GM12892 (cell line): ENCODE measurements at regions not wholly inside any gene's neighbourhood (a gene's known extent, or its start where the extent isn't known, plus 50 kb on each side); places are given as distances from the start of the nearest gene placed in this dataset.
"Not testable (repeated sequence)": the region's sequence is repeated elsewhere in the genome, so short reads cannot be mapped to it uniquely, and the experiment has no call there.

ENCODE experiments used
- DNase-seq: peaks from one replicate; pipeline ENCODE4 v3.0.0; 2011; ENCODE audit not compliant: insufficient read length
- FAIRE-seq: peaks from 2 replicates; lab custom pipeline; 2011; peaks lifted over from hg19 to GRCh38; lab: Jason Lieb, UNC
- POLR2A ChIP-seq: IDR thresholded peaks from 2 replicates; pipeline ENCODE4 v1.6.1; 2011; ENCODE audit warnings: low read depth, low read length, control low read depth
- POLR2AphosphoS5 ChIP-seq: IDR thresholded peaks from 2 replicates; pipeline ENCODE4 v1.6.1; 2011; ENCODE audit warnings: low read depth, low read length, control low read depth
- TAF1 ChIP-seq: IDR thresholded peaks from 2 replicates; pipeline ENCODE4 v1.6.1; 2011; ENCODE audit warnings: low read depth, mild to moderate bottlenecking, control low read depth, low read length, borderline replicate concordance

DNA sequence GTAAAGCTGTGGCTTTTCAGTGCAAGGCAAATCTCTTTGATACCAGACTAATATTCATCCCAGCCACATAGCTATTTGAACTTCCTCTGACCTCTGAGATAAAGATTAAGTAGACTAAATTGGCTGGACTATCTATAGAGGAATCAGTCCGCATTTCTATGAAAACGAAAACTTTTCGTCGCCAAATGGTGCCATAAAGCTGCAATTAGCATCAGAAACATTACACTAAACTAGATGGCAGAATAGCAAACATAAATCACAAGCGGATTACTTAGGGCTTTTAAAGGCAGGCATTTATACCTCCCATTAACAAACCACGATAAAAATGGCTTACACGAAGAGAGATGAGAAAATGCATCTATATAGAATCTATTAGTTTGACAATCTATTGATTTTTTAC is 1009.7 kb upstream of the CDH6 start:
- no peak for TF ChIP-seq TAF1
- TF ChIP-seq POLR2AphosphoS5, result no peak
- no peak for TF ChIP-seq POLR2A
- DNase-seq (no peak), FAIRE-seq (no peak)

DNA sequence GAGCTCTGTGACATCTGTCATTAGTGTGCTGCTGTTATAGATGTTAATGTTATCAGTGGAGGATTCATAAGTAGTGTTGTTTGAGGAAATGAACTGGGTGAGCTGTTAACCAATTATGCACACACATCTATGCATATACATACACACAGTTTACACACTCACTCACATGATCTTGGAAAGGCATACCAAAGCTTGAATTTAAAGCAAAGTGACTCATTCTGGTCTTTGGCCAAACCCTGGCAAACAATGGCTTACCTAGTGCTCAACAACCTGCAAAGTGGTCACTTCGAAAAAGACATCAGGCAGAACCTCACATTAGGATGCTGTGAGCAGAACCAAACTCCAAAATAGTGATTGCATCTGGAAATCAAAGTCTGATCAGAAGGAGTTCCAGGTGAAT is 1037.3 kb upstream of the CDH6 start:
- FAIRE-seq (no peak), DNase-seq (no peak)
- TF ChIP-seq POLR2A (no peak), TAF1 (no peak), POLR2AphosphoS5 (no peak)

DNA sequence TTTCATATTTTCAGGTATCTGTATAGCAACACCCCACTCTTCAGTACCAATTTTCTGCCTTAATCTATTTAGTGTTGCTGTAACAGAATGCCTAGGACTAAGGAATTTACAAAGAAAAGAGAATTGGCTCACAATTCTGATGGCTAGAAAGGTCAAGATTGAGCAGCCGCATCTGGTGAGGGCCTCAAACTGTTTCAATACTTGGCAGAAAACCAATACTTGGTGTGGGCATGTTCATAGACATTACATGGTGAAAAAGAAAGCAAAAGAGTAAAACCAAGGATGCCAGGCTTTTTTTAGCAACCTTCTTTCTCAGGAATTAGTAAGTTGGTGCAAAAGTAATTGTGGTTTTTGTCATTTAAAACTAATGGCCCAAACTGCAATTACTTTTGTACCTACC is 1041.1 kb upstream of the CDH6 start:
- no peak for FAIRE-seq
- TF ChIP-seq TAF1, result no peak
- TF ChIP-seq POLR2AphosphoS5, result no peak
- TF ChIP-seq POLR2A, result no peak
- DNase-seq, result no peak

DNA sequence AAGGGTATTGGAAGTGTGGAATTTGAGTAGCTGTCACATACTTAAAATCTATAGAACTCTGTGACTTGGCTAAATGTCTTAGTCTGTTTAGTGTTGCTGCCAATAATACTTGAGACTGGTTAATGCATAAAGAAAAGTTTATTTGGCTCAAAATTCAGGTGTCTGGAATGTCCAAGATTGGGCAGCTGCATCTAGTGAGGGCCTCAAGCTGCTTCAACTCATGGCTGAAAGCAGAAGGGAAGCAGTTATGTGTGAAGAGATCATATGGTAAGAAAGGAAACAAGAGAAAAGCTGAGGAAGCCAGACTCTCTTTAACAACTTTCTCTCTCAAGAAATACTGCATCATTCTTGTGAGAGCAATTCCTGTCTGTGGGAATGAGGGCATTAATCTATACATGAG is 1043.3 kb upstream of the CDH6 start:
- TF ChIP-seq POLR2A (no peak), TAF1 (no peak), POLR2AphosphoS5 (no peak)
- FAIRE-seq (no peak), DNase-seq (no peak)

- TF ChIP-seq POLR2A (no peak), POLR2AphosphoS5 (no peak)
- no peak for FAIRE-seq
- DNase-seq, result no peak
These were observed 1044.0 kb upstream of the CDH6 start for GRCh38 chr5:30149526-30149925.

GRCh38 chr5:30147976-30148375 is 1045.5 kb upstream of the CDH6 start:
- FAIRE-seq (no peak), DNase-seq (no peak)
- TF ChIP-seq POLR2AphosphoS5 (no peak), TAF1 (no peak), POLR2A (no peak)

DNA sequence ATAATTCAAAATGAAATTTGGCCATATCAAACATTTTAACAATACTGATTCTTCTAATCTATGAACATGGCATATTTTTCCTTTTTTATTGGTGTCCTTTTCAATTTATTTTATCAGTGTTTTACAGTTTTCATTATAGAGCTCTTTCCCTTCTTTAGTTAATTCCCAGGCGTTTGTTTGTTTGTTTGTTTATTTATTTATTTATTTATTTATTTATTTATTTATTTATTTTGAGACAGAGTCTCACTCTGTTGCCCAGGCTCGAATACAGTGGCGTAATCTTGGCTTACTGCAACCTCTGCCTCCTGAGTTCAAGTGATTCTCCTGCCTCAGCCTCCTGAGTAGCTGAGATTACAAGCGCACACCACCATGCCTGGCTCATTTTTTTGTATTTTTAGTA is 1049.4 kb upstream of the CDH6 start:
- FAIRE-seq, DNase-seq: not testable (repeated sequence)

GRCh38 chr5:30142432-30142831 is 1051.1 kb upstream of the CDH6 start:
- no peak for DNase-seq
- FAIRE-seq, result no peak
- TF ChIP-seq TAF1, result no peak
- no peak for TF ChIP-seq POLR2AphosphoS5
- TF ChIP-seq POLR2A, result no peak

DNA sequence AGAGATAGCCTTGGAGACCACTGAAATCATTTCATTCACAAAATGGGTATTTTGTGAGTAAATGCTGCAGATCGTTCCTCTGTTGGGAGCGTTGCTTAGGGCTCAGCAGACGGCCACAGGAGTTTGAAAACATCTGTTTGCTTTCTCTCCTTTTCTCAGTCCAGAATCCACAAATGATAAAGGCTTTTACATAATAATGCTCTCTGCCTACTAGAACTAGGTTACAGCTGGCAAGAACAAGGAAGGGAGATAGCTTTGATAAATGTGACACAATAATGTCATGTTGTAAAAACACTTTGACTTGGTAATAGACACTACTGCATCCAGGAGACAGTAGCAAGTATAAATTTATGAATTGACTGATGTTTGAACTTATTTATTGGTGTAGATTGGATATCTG is 1072.4 kb upstream of the CDH6 start:
- no peak for FAIRE-seq
- TF ChIP-seq POLR2A, result no peak
- no peak for TF ChIP-seq POLR2AphosphoS5
- TF ChIP-seq TAF1, result no peak
- no peak for DNase-seq

GRCh38 chr5:30117135-30117534 is 1076.4 kb upstream of the CDH6 start:
- no peak for FAIRE-seq

GRCh38 chr5:30113542-30113941 is 1079.9 kb upstream of the CDH6 start:
- FAIRE-seq, result no peak
- TF ChIP-seq TAF1 (no peak), POLR2AphosphoS5 (no peak), POLR2A (no peak)
- DNase-seq, result no peak

More at GRCh38 chr5:30117135-30117534, 1076.4 kb upstream of the CDH6 start:
- no peak for TF ChIP-seq POLR2A
- TF ChIP-seq TAF1, result no peak
- TF ChIP-seq POLR2AphosphoS5, result no peak
- DNase-seq, result no peak

DNA sequence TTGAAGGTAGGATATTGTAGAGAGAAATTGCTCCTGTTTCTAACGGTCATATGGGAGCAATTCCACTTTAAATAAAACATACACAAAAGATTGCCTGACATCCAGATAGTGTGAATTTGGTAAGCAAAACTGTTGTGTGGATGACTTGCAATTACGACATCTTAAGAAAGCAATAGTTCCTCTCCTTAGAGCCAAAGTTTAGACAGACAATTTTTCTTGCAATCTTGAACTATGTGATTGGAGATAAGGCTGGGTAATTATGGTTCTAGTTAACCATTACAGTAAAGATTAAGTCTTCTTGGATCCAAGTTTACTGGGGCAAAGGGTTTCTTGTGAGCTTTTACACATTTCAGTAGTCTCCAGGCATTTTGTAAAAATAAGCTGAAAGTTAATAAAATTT is 1080.6 kb upstream of the CDH6 start:
- TF ChIP-seq TAF1 (no peak), POLR2AphosphoS5 (no peak), POLR2A (no peak)
- FAIRE-seq (no peak), DNase-seq (no peak)

DNA sequence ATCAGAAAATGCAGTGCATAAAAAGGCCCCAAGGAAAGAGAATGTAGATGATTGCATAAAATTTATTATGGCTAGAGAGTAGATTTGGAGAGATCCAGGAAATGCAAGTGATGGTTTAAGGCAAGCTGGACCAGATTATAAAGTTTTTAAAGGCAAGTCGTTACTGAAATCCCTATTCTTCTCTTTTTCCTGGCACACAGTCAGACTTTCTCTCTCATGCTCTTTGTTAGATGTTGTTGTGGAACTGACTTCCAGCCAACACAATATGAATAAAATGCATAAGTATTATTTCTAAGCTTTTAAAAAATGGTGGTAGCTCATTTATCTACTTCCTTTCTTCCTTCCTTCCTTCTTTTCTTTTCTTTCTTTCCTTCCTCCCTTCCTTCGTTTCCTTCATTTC is 1085.4 kb upstream of the CDH6 start:
- FAIRE-seq (no peak), DNase-seq (no peak)
- TF ChIP-seq POLR2A (no peak), TAF1 (no peak), POLR2AphosphoS5 (no peak)
